Left ventricle myocardium superior (tissue), 1 donor: ENCODE measurements at regions not wholly inside any gene's neighbourhood (a gene's known extent, or its start where the extent isn't known, plus 50 kb on each side); places are given as distances from the start of the nearest gene placed in this dataset.
"Not testable (repeated sequence)": the region's sequence is repeated elsewhere in the genome, so short reads cannot be mapped to it uniquely, and the experiment has no call there.

Source experiments
- ATAC-seq: fragments of 200-7000 bp; cut with Tn5 transposase; one replicate; pipeline ENCODE4 v1.9.1; 2020; ENCODE audit warnings: mild to moderate bottlenecking, moderate library complexity
- DNase-seq: peaks from one replicate; pipeline ENCODE4 v3.0.0-alpha.2; 2020
- intact Hi-C: fragments of 100-400 bp; cut with micrococcal nuclease; formaldehyde crosslinking; loops from one replicate; pipeline ENCODE4 v1.11.0; 2022
- donor health status: DM: no; HTN: yes; CAD: no; lungs with severe emphysema.

DNA sequence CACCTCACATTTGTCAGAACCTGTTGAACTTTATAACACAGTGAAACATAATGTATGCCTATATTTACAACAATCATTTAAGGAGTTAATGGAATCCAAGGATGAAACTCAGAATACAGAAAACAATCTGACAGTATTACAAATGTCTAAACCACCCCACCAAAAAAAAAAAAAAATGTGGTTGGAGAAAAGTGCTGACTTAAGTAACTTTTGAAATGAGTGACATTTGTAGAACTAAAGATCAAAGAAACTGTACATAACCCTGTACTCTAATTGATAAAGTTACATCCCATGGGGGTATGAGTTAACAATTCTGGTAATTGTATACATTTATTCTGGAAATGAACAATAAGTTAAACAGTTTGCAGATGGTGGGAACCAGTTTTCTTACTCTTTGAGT, 372.1 kb upstream of the TMEFF2 start:
- no peak for ATAC-seq

DNA sequence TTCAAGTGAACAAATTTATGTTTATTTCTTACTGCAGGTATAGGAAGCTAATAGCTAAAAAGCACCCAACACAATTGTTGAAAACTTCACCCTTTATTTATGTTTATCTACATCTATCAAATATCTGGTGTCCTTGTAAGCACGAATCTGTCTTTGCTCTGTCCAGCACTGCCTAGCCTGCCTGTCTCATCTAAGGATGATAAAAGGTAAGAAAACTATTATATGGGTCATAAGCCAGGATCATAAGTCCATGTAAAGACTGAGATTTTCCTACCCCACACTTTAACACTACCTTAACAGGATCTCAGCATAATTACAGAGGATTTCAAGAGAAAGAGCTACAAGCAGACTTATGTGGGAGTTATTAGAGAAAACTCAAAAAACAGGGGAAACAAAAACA, 365.6 kb upstream of the TMEFF2 start:
- no peak for DNase-seq
- intact Hi-C loops = no loop called here
- no peak for ATAC-seq

More for the DNA sequence above, 372.1 kb upstream of the TMEFF2 start:
- intact Hi-C loops = no loop called here
- DNase-seq = no peak

DNA sequence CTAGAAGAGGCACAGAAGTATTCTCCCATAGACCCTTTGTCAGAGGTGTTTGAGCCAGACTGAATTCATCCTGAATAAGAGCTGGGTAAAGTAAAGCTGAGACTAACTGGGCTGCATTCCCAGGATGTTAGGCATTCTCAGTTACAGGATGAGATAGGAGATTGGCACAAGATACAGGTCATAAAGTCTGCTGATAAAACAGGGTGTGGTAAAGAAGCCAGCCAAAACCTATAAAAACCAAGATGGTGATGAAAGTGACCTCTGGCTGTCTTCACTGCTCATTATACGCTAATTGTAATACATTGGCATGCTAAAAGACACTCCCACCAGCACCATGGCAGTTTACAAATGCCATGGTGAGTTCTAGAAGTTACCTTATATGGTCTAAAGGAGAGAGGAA, 364.9 kb upstream of the TMEFF2 start:
- DNase-seq = no peak
- ATAC-seq = no peak
- intact Hi-C loops = no loop called here

DNA sequence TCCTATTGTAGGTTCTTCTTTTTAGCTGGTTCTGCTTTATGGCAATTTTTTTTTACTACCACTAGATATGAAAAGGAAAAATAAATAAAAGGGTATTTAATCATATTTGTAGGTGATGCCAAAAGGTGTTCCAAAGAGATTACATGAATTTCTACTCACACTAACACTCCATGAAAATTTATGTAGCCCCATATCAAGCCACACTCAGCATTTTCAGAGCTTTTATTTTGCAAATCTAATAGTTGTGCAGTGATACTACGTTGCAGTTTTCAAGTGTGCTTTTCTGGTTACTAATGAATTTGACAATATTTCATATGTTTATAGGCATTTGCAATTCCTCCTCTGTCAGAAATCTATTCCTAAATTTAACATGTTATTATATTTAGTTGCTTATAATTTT, 363.9 kb upstream of the TMEFF2 start:
- intact Hi-C loops = no loop called here
- DNase-seq (no peak), ATAC-seq (no peak)

DNA sequence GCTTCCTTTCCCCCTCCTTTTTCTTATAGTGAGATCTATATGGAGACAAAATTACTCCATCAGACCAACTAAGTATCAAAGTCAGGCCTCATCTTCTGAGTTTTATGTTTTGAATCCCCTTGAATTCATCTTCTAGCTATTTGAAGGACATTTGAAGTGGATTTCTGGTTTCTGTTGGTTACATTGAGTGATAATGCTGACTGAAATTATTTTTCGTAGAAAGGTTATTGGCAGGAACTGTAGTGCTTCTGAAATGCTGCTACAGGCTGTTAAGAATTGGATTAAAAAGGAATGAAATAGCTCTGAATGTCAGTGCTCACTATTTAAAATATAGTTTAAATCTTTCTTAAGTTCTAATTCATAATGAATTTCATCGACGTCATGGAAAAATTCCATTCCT, 361.0 kb upstream of the TMEFF2 start:
- intact Hi-C loops = no loop called here
- ATAC-seq = no peak
- DNase-seq = no peak

DNA sequence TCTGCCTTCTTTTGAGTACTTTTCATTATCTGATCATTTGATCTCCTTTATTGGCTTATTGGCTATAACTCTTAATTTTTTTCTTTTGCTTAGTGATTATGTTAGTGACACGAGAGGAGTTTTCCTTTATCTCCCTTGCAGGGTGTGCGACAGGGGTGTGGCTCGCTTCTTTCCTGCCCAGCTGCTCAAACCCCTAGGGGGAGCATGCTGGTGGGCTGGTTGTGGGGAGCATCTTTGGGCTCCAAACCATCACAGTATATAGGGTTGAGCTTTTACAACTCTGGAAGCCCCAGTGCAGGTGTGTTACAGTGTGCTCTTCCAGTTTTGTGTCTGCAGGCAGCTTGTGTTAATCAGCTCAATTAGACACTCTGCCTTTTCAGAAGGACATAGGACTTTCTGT, 357.0 kb upstream of the TMEFF2 start:
- intact Hi-C loops = no loop called here
- DNase-seq (no peak), ATAC-seq (no peak)

DNA sequence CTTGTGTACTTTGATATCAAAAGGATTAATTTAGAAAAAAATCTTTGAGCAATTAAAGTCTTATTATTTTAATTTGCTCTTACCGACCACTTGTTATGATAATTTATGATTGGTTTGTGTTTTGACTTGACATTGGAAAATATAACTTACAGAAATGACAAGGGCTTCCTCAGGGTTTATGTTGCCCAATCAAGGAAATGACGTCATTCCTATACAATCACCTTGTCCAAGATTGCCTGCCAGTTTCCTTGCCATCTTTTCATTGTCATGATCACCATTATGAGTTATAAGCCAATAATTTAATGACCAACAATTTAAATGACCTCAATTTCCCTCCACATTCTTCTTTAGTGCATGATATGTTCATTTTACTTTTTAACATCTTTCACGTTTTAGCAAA, 351.8 kb upstream of the TMEFF2 start:
- intact Hi-C loops = no loop called here
- ATAC-seq (no peak), DNase-seq (no peak)

DNA sequence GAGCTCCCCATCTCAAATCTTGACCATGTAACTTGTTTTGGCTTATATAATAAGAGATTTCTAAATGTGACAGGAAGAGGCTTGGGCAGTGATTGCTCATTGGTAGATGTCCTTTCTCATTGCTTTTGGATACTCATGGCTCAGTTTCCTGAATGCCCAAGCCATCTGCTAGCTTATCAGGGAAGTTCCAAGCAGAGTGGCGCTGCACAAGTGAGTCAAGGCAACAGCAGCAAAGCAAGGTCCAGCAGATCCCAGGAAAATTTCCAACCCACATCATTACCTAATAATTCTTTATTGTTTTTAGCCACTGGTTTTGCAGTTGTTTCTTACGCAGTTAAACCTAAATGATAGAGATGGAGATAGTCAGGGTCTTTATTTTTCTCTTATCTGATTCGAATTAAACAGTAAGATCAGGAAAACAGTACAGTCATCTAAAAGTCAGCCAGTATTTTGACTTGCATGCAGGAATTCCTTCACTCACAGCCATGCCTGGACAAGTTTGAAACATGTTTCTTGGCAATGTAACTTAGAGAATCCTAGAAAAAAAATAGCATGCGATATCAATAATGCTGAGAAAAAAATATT, 349.7 kb upstream of the TMEFF2 start:
- intact Hi-C loops = no loop called here
- no peak for ATAC-seq

DNA sequence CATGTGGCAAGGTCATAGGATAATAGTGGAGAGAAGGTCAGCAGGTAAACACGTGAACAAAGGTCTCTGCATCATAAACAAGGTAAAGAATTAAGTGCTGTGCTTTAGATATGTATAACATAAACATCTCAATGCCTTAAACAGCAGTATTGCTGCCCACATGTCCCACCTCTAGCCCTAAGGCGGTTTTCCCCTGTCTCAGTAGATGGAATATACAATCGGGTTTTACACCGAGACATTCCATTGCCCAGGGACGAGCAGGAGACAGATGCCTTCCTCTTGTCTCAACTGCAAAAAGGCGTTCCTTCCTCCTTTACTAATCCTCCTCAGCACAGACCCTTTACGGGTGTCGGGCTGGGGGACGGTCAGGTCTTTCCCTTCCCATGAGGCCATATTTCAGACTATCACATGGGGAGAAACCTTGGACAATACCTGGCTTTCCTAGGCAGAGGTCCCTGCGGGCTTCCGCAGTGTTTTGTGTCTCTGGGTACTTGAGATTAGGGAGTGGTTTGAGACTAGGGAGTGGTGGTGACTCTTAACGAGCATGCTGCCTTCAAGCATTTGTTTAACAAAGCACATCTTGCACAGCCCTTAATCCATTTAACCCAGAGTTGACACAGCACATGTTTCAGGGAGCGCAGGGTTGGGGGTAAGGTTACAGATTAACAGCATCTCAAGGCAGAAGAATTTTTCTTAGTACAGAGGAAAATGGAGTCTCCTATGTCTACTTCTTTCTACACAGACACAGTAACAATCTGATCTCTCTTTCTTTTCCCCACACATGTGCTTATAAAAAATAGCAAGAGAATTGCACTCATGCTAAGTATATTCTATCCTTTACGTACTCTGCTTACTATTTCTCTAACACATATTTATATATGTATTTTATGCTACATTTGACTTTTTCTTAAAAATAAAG, 347.7 kb upstream of the TMEFF2 start:
- intact Hi-C loops, DNase-seq, ATAC-seq: not testable (repeated sequence)

More for the DNA sequence above, 349.7 kb upstream of the TMEFF2 start:
- DNase-seq = no peak

DNA sequence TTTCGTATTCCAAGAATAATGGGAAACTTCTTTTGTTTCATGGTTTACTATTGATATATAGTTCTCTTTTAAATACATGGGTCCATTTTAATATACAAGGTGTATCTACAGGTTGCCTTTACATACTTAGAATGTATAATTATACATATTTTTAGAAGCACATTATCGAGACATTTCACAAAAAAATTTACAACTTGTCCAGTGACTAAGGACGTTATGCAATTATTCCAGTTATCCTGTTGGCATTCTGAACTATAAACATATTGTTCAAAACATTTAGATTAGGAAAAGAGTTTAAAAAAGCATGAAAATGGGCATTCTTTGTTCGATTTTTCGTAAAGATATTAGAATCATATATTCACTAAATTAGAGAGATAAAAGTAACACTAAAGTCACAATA, 344.6 kb upstream of the TMEFF2 start:
- DNase-seq (no peak), ATAC-seq (no peak)
- intact Hi-C loops = no loop called here

DNA sequence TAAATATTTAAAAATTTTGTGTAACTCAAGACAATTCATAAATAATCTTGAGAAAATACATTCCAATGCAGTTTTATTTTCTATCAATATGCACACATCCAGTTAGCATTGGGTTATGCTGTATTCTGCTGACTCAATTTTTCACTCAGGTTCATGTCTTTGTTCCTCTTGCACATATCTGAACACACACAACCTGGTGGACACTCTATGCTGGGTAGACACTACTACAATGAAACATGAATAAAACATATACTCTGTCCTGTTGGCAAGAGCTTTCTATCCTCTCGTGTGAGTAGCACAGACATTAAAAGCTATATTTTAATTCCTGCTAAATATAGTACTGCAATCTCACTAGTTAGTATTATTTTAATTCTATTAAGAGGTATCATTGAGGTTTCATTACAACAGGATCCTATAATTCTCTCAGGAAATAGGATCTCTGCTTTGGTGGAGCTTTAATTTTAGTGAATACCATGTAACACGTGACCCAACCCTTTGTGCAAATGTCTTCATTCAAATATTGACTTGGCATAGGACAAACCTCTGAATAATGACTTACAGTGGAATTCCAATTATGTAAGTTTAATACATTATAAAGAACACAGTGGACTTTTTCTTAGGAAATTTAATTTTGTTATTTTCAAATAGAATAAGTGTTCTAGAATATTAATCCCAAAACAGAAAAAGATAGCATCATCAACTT, 342.3 kb upstream of the TMEFF2 start:
- intact Hi-C loops = no loop called here
- ATAC-seq (no peak), DNase-seq (no peak)

DNA sequence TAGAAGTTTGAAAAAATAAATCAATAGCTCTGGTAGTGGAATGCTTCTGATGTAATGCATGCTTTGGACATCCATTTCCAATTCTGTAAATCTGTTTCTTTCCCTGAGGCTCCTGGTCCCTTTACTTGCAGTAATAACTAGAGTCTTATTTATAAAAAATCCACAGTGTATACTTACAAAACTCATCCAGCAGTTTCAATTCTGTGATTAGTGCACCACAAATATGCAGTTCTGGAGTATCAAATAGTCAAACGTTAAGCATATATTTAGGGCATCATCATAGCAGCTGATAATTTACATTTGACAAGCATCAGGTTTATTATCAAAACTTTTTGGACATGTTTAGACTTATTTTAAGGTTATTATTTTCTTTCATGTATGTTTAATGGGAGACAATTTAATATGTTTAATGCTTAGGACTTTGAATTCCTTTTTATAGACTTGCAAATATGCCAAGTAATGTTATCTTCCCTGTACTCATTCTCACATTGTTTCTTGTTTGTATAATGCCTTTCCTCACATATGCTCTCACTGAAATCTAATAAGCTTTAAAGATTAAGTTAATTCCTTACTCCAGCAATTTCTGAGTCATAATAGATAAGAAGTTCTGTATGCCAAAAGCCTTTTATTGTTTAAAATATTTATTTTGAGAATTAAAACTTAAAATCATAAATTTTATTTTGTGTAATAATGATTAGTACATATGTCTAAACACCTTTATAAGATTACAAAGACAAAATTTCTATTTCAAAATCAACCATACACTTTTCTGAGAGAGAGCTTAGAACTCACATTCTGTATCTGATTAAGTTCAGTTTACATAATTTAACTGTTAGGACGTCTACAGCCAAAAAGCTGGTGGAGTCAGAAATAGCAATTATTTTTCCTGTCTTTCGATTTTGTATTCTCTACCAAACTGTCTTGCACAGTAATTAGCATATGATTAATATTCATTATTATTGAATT, 341.5 kb upstream of the TMEFF2 start:
- ATAC-seq = no peak
- intact Hi-C loops = no loop called here
- DNase-seq = no peak

DNA sequence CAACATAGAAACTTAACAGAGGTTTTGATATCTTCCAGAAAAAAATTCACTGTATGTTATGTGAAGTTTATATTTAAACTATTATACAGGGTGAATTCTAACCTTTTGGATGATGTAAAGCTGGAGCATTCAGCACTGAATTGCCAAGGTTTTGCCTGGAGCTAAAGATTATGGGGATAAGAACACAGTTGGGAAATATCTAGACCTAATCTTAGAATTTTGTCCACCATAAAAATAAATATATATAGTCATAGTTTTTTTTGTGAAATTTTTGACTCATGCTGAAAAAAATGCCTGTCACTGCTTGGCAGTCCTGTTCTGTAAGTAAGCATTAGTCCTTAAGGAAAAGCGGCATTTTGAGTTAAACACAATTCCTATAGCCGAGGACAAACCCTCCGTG, 339.3 kb upstream of the TMEFF2 start:
- DNase-seq (no peak), ATAC-seq (no peak)
- intact Hi-C loops = no loop called here

DNA sequence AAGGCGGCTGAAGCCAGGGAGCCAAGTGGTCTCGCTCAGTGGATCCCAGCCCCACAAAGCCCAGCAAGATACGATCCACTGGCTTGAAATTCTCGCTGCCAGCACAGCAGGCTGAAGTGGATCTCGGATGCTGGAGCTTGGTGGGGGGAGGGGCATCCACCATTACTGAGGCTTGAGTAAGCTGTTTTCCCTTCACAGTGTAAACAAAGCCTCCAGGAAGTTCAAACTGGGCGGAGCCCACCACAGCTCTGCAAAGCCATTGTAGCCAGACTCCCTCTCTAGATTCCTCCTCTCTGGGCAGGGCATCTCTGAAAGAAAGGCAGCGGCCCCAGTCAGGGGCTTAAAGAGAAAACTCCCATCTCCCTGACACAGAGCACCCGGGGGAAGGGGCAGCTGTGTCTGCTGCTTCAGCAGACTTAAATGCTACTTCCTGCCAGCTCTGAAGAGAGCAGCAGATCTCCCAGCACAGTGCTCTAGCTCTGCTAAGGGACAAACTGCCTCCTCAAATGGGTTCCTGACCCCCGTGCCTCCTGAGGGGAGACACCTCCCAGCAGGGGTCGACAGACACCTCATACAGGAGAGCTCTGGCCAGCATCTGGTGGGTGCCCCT, 330.0 kb upstream of the TMEFF2 start:
- intact Hi-C loops, DNase-seq: not testable (repeated sequence)

DNA sequence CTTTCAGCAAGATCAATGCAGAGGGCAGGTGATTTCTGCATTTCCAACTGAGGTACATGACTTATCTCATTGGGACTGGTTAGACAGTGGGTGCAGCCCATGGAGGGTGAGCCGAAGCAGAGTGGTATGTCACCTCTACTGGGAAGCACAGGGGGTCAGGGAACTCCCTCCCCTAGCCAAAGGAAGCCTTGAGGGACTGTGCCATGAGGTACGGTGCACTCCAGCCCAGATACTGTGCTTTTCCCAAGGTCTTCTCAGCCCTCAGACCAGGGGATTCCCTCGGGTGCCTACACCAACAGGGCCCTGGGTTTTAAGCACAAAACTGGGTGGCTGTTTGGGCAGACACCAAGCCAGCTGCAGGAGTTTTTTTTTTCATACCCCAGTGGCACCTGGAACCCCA, 329.5 kb upstream of the TMEFF2 start:
- intact Hi-C loops, DNase-seq, ATAC-seq: not testable (repeated sequence)

More for the DNA sequence above, 330.0 kb upstream of the TMEFF2 start:
- not testable (repeated sequence) for ATAC-seq

DNA sequence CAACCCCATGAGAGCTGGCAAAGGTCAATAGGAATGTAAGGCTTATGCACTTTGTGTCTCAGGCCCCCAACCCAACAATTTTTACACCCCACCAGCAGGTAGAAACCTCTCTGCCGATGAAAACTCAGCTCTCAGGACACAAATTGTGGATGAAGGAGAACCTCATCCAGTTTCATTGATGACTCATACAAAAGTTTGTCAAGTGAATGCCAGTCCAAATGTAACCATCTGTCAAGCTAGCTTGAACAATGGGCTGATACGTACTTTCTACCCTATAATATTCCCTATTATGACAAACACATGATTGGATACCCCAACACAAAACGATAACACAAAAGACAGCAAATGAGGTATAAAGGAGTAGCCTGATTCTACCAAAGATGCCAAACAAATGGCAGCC, 321.2 kb upstream of the TMEFF2 start:
- DNase-seq (no peak), ATAC-seq (no peak)
- intact Hi-C loops = no loop called here

DNA sequence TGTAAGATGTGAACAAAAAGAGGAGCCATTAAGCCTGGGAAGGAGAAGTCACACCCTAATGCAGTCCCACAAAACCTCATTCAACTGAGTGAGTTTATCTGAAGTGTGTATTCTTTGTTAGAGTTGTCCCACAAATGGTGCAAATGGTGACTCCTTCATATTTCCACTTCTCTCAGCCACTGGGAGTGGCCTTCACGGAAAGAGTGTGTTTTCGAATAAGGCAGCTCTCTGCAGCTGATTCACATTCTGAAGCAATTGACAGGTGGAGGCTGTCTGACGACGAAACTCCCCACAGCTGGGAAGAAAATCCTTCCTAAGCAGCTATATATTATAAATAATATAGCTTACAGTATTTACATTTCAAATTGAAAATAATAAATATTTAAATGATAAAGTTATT, 318.8 kb upstream of the TMEFF2 start:
- ATAC-seq (no peak), DNase-seq (no peak)
- intact Hi-C loops = no loop called here

DNA sequence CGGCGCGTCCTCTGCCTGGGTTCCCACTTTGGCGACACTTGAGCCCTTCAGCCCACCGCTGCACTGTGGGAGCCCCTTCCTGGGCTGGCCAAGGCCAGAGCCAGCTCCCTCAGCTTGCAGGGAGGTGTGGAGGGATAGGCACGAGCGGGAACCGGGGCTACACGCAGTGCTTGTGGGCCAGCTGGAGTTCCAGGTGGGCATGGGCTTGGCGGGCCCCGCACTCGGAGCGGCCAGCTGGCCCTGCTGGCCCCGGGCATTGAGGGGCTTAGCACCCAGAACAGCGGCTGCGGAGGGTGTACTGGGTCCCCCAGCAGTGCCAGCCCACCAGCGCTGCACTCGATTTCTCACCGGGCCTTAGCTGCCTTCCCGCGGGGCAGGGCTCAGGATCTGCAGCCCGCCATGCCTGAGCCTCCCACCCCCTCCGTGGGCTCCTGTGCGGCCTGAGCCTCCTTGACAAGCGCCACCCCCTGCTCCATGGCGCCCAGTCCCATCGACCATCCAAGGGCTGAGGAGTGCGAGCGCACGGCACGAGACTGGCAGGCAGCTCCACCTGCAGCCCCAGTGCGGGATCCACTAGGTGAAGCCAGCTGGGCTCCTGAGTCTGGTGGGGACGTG, 313.2 kb upstream of the TMEFF2 start:
- DNase-seq = not testable (repeated sequence)

More for the DNA sequence above, 313.2 kb upstream of the TMEFF2 start:
- ATAC-seq, intact Hi-C loops: not testable (repeated sequence)
